Activated CD8-positive, alpha-beta T cell treated with anti-CD3 and anti-CD28 coated beads, Interleukin-2, amount 10 ng/mL, durations not matched to agents 7 days and 5 days (primary cell): ENCODE measurements at regions not wholly inside any gene's neighbourhood (a gene's known extent, or its start where the extent isn't known, plus 50 kb on each side); places are given as distances from the start of the nearest gene placed in this dataset.

Experiments
- ATAC-seq: fragments of 150-1000 bp; cut with Tn5 transposase; one replicate; pipeline ENCODE4 v1.10.0; 2021; ENCODE audit warnings: moderate library complexity
- CTCF ChIA-PET: fragments of 350-600 bp; sonication (Branson Sonifier 250); formaldehyde crosslinking; loops from one replicate; lab custom pipeline; 2021; ENCODE audit warnings: antibody characterized with exemption; lab: Charles Lee
- POLR2A ChIA-PET: fragments of 350-600 bp; sonication (Branson Sonifier 250); formaldehyde crosslinking; loops from one replicate; lab custom pipeline; 2021; ENCODE audit warnings: antibody characterized with exemption; lab: Charles Lee
- DNase-seq: peaks from one replicate; pipeline ENCODE4 v3.0.0-alpha.2; 2020
- H3K27ac Mint-ChIP-seq: one replicate; pipeline ENCODE4 v1.8.0; 2021; ENCODE audit warnings: mild to moderate bottlenecking, mixed read lengths
- H3K27me3 Mint-ChIP-seq: one replicate; pipeline ENCODE4 v1.8.0; 2021; ENCODE audit warnings: low read depth, mixed read lengths
- H3K36me3 Mint-ChIP-seq: one replicate; pipeline ENCODE4 v1.8.0; 2021; ENCODE audit warnings: low read depth, mixed read lengths
- H3K4me1 Mint-ChIP-seq: one replicate; pipeline ENCODE4 v1.8.0; 2021; ENCODE audit warnings: low read depth, mixed read lengths
- H3K4me3 Mint-ChIP-seq: one replicate; pipeline ENCODE4 v1.8.0; 2021; ENCODE audit warnings: mild to moderate bottlenecking, mixed read lengths
- H3K9me3 Mint-ChIP-seq: one replicate; pipeline ENCODE4 v1.8.0; 2022; ENCODE audit warnings: mixed read lengths; ENCODE audit not compliant: insufficient read depth

DNA sequence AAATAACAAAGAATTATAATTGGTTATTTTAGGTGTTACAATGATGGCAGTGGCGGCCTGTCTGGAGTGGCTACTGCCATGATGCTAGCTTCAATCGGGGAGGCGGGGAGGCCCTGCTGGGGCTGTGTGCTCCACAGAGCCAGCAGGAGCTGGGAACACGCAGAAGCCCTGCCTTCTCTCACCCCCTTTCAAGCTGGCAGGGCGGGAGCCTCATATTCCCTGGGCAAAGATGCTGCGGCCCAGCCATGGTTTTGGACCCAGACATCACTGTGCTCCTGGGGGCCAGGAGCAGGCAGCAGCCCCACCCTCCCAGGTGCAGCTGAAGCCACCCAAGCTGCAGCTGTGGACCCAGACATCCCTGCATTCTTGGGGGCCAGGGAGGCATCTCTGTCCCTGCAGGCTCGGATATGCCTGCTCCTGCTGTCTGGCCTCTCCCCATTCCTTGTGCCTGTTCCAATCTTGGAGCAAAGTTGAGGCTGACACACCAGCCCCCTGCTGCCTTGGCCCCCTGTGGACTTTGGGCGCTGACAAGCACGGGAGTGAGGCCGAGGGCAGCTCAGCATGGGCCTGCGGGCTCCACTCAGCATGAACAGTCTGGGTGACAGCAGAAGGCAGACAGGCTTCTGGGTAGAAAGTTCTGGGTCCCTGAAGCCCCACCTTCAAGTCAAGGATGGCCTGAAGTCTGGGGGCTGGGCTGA is 263.1 kb upstream of the HTR2A start:
- DNase-seq: no peak
- ChIA-PET CTCF (interaction anchor here (0.9 kb wide), 1 partner anchor 27 kb away, joined by 3 read pairs; no protein-coding TSS in a partner anchor), POLR2A (no interaction called here)
- H3K36me3 Mint-ChIP-seq: no peaks in the 10 kb centered on the region
- no peak overlapping the region for H3K4me3 Mint-ChIP-seq
- no peaks in the 10 kb centered on the region for H3K4me1 Mint-ChIP-seq
- H3K27ac Mint-ChIP-seq: no peak overlapping the region
- no peak for ATAC-seq
- no peaks in the 10 kb centered on the region for H3K9me3 Mint-ChIP-seq
- H3K27me3 Mint-ChIP-seq: no peaks in the 10 kb centered on the region

DNA sequence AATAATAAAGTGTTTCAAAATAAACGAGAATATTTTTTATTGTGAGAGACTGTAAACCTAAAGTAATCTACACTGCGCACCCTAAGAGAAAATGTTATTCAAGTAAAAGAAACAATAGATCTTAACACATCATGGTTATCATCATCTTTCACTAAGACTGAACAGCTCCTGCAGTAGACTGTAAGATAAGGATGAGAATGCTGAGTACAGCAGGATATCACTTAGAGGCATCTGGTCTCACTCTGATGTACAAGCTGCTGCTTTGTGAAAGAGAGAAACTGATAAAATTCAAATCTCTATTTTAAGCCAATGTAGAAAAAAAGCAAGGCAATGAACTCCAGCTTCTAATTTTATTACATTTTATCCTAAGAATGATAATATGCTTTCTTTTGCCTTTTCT is 261.7 kb upstream of the HTR2A start:
- Mint-ChIP-seq H3K9me3 (no peaks in the 10 kb centered on the region), H3K36me3 (no peaks in the 10 kb centered on the region), H3K27me3 (peaks cover 2% of the 10 kb centered on the region), H3K4me1 (no peaks in the 10 kb centered on the region), H3K27ac (no peak overlapping the region), H3K4me3 (no peak overlapping the region)
- DNase-seq: no peak
- ChIA-PET POLR2A (no interaction called here), CTCF (no interaction called here)
- ATAC-seq: no peak

DNA sequence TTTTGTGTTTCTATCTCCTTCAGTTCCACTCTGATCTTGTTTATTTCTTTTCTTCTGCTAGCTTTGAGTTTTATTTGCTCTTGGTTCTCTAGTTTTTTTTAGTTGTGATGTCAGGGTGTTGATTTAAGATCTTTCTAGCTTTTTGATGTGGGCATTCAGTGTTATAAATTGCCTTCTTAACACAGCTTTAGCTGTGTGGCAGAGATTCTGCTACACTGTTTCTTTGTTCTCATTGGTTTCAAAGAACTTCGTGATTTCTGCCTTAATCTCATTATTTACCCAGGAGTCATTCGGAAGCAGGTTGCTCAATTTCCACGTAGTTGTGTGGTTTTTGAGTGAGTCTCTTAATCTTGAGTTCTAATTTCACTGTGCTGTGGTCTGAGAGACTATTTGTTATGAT is 251.7 kb upstream of the HTR2A start:
- H3K4me1 Mint-ChIP-seq: no peaks in the 10 kb centered on the region
- H3K36me3 Mint-ChIP-seq: no peaks in the 10 kb centered on the region
- DNase-seq: no peak
- H3K9me3 Mint-ChIP-seq: no peaks in the 10 kb centered on the region
- ChIA-PET POLR2A (no interaction called here), CTCF (no interaction called here)
- H3K27ac Mint-ChIP-seq: no peak overlapping the region
- peaks cover 2% of the 10 kb centered on the region for H3K27me3 Mint-ChIP-seq
- no peak overlapping the region for H3K4me3 Mint-ChIP-seq
- no peak for ATAC-seq

GRCh38 chr13:47147812-47148119 is 250.9 kb upstream of the HTR2A start:
- H3K36me3 Mint-ChIP-seq: no peaks in the 10 kb centered on the region
- ChIA-PET CTCF (no interaction called here), POLR2A (no interaction called here)
- ATAC-seq (no peak), DNase-seq (no peak)
- H3K27me3 Mint-ChIP-seq: peaks cover 2% of the 10 kb centered on the region
- H3K9me3 Mint-ChIP-seq: no peaks in the 10 kb centered on the region
- H3K4me1 Mint-ChIP-seq: no peaks in the 10 kb centered on the region
- H3K4me3 Mint-ChIP-seq: no peak overlapping the region
- H3K27ac Mint-ChIP-seq: no peak overlapping the region

- Mint-ChIP-seq H3K27me3 (peaks cover 2% of the 10 kb centered on the region), H3K27ac (no peak overlapping the region), H3K4me3 (no peak overlapping the region), H3K4me1 (no peaks in the 10 kb centered on the region), H3K36me3 (no peaks in the 10 kb centered on the region), H3K9me3 (no peaks in the 10 kb centered on the region)
- POLR2A ChIA-PET: no interaction called here
- CTCF ChIA-PET: no interaction called here
- DNase-seq: no peak
- ATAC-seq: no peak
Measured at GRCh38 chr13:47146991-47147811, 250.3 kb upstream of the HTR2A start.

GRCh38 chr13:47146136-47146535 is 249.3 kb upstream of the HTR2A start:
- Mint-ChIP-seq H3K36me3 (no peaks in the 10 kb centered on the region), H3K9me3 (no peaks in the 10 kb centered on the region), H3K27ac (no peak overlapping the region), H3K4me3 (no peak overlapping the region), H3K4me1 (no peaks in the 10 kb centered on the region), H3K27me3 (peaks cover 2% of the 10 kb centered on the region)
- ChIA-PET CTCF (no interaction called here), POLR2A (no interaction called here)
- DNase-seq (no peak), ATAC-seq (no peak)

DNA sequence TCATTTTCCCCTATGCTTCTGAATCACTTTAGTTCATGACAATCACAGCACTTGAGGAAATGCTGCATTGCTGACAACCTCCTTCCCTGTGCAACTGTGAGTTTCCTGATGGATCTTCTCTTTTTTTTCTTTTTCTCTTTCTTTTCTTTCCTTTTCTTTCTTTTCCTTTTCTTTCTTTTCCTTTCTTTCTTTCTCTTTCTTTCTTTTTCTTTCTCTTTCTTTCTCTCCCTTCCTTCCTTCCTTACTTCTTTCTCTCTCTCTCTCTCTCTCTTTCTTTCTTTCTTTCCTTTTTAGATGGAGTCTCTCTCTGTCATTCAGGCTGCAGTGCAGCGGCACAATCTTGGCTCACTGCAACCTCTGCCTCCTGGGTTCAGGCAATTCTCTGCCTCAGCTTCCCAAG is 247.9 kb upstream of the HTR2A start:
- CTCF ChIA-PET: no interaction called here
- no peak overlapping the region for H3K4me3 Mint-ChIP-seq
- no peaks in the 10 kb centered on the region for H3K9me3 Mint-ChIP-seq
- no peak overlapping the region for H3K27ac Mint-ChIP-seq
- DNase-seq (no peak), ATAC-seq (no peak)
- H3K4me1 Mint-ChIP-seq: no peaks in the 10 kb centered on the region
- no peaks in the 10 kb centered on the region for H3K36me3 Mint-ChIP-seq
- peaks cover 2% of the 10 kb centered on the region for H3K27me3 Mint-ChIP-seq
- POLR2A ChIA-PET: no interaction called here

DNA sequence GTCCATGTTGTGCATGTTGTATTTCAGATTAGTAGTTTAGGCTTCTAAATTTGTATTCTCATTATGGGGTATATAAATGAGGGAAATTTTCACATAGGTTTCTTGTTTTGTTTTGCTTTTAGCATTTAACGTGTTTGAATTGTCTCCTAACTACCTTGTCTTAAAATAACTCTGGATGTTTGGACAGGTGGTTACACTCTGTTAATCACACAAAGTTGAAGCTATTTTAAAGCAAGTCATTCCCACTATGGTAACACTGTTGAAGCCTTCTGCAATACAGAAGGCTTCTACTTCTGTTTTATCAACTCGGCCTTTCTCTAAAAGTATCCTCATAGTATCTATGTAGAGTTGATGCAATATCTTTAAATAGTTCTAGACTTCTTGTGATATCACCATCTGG is 245.3 kb upstream of the HTR2A start:
- no peak for DNase-seq
- Mint-ChIP-seq H3K27ac (no peak overlapping the region), H3K9me3 (no peaks in the 10 kb centered on the region), H3K27me3 (no peaks in the 10 kb centered on the region), H3K36me3 (no peaks in the 10 kb centered on the region), H3K4me3 (no peak overlapping the region), H3K4me1 (no peaks in the 10 kb centered on the region)
- POLR2A ChIA-PET: no interaction called here
- no peak for ATAC-seq
- CTCF ChIA-PET: no interaction called here

GRCh38 chr13:47139519-47139918 is 242.7 kb upstream of the HTR2A start:
- no peaks in the 10 kb centered on the region for H3K27me3 Mint-ChIP-seq

GRCh38 chr13:47136504-47136941 is 239.7 kb upstream of the HTR2A start:
- Mint-ChIP-seq H3K9me3 (no peaks in the 10 kb centered on the region), H3K4me1 (no peaks in the 10 kb centered on the region), H3K36me3 (no peaks in the 10 kb centered on the region), H3K27ac (no peak overlapping the region), H3K4me3 (no peak overlapping the region), H3K27me3 (peaks cover 5% of the 10 kb centered on the region)
- DNase-seq (no peak), ATAC-seq (no peak)
- ChIA-PET CTCF (no interaction called here), POLR2A (no interaction called here)

More at GRCh38 chr13:47139519-47139918, 242.7 kb upstream of the HTR2A start:
- DNase-seq: no peak
- ChIA-PET POLR2A (no interaction called here), CTCF (no interaction called here)
- no peaks in the 10 kb centered on the region for H3K9me3 Mint-ChIP-seq
- H3K36me3 Mint-ChIP-seq: no peaks in the 10 kb centered on the region
- no peak overlapping the region for H3K27ac Mint-ChIP-seq
- H3K4me1 Mint-ChIP-seq: no peaks in the 10 kb centered on the region
- H3K4me3 Mint-ChIP-seq: no peak overlapping the region
- no peak for ATAC-seq

DNA sequence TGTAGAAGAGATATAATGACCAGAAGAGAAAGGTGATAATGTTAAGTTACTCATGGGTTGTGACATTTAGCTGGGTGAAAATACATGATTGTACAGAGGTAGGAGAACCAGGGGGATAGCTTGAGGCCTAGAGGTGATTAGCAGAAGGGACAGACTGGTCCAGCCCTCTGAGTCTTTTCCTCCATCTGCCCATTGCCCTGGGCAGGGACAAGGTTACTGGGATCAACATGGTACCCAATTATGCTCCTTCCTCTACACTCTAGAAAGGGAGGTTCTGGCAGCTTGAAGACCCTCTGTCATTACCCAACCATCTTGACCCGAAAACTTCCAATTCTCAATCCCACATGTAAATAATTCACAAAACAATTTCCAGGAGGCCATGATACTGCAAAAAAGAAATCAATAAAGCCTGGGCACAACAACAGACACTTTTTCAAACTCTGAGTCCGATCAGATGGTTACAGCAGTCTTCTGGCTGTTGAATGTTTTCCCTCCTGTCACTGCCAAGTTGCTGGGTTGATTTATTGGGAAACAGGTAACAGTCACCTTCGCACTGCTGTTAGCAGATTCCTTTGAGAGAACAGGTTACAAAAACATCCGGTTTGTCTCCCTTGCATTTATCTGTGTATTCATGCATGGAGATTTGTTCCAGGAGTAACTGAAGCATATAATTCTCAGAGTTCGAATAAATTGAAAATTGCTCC is 239.1 kb upstream of the HTR2A start:
- H3K4me3 Mint-ChIP-seq: no peak overlapping the region
- DNase-seq (no peak), ATAC-seq (no peak)
- H3K27me3 Mint-ChIP-seq: peaks cover 5% of the 10 kb centered on the region
- H3K27ac Mint-ChIP-seq: no peak overlapping the region
- H3K36me3 Mint-ChIP-seq: no peaks in the 10 kb centered on the region
- ChIA-PET CTCF (no interaction called here), POLR2A (no interaction called here)
- H3K4me1 Mint-ChIP-seq: no peaks in the 10 kb centered on the region
- H3K9me3 Mint-ChIP-seq: no peaks in the 10 kb centered on the region

- H3K36me3 Mint-ChIP-seq: no peaks in the 10 kb centered on the region
Measured at GRCh38 chr13:47134939-47135489, 238.2 kb upstream of the HTR2A start.

More at GRCh38 chr13:47134939-47135489, 238.2 kb upstream of the HTR2A start:
- Mint-ChIP-seq H3K27me3 (peaks cover 5% of the 10 kb centered on the region), H3K27ac (no peak overlapping the region), H3K4me3 (no peak overlapping the region), H3K4me1 (no peaks in the 10 kb centered on the region), H3K9me3 (no peaks in the 10 kb centered on the region)
- ChIA-PET CTCF (no interaction called here), POLR2A (no interaction called here)
- no peak for DNase-seq
- no peak for ATAC-seq
